ENCODE measurements at regions not wholly inside any gene's neighbourhood (a gene's known extent, or its start where the extent isn't known, plus 50 kb on each side); places are given as distances from the start of the nearest gene placed in this dataset.
"Not testable (repeated sequence)": the region's sequence is repeated elsewhere in the genome, so short reads cannot be mapped to it uniquely, and the experiment has no call there.

- no peak for DNase-seq
These were observed 365.1 kb downstream of the MAGEB5 start for GRCh38 chrX:26581091-26581490.

DNA sequence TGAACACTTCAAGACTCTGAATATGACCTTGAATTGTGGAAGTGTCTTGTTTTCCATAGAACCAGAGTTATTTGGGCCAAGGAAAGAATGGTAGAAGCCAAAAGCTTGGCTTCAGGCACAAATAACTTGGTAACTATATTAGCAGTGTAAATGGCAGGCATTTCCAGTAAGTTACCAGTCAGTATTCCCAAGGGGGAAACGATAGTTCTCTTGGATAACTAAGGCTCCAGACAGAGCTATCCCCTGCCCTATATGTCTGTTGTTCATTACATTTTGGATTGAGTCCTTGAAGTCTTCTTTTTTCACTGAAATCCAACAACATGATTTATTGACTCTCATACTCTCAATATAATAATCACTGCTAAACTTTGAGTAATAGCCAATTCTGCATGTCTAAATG lies 364.1 kb downstream of the MAGEB5 start:
- no peak for DNase-seq

DNA sequence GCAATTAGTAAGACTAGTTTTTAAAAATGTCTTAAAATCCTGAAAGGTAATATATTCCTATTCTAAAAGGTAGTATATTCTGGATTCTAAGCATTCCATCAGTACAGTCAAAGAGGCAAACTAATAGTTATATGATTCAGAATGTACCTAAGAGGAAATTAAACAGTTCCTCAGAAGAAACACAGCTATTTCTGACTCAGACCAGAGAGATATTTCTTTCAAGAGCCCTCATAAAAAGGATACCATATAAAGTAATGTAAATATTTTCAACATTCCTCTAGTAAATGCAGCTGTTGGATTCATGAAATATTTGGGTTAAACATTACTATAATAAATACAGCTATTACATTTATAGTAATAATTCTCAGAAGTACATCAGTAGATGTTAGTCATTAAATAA lies 358.3 kb downstream of the MAGEB5 start:
- no peak for DNase-seq

DNA sequence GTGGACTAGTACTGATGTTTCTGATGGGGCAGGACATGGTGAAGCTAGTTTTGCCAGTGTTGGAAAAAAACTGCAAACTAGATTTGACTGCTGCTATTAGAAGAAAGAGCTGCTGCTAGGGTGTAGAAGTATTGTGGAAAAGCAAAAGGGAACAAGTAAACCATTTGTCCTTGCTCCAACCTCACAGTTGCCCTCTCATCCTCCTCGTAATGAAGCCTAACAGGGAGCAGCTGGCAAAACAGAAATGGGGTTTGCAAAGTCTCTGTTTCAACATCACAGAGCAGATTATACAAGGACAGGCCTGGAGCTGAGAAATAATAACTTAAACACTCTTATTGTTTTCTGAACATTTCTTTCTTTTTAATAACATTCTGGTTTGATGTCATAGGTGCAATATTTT lies 346.2 kb downstream of the MAGEB5 start:
- no peak for DNase-seq

- DNase-seq = no peak
These were observed 343.9 kb downstream of the MAGEB5 start for GRCh38 chrX:26559855-26560254.

- no peak for DNase-seq
These were observed 342.9 kb downstream of the MAGEB5 start for GRCh38 chrX:26558719-26559386.

GRCh38 chrX:26557691-26558321 lies 341.8 kb downstream of the MAGEB5 start:
- no peak for DNase-seq

DNA sequence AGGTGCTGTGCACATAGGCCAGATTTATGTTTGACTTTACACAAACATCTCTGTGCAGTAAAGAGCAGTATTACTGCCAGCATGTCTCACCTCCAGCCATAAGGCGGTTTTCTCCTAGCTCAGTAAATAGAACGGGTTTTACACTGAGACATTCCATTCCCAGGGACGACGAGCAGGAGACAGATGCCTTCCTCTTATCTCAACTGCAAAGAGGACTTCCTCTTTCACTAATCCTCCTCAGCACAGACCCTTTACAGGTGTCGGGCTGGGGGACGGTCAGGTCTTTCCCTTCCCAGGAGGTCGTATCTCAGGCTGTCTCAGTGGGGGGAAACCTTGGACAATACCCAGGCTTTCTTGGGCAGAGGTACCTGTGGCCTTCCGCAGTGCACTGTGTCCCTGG lies 309.8 kb downstream of the MAGEB5 start:
- DNase-seq = not testable (repeated sequence)

DNA sequence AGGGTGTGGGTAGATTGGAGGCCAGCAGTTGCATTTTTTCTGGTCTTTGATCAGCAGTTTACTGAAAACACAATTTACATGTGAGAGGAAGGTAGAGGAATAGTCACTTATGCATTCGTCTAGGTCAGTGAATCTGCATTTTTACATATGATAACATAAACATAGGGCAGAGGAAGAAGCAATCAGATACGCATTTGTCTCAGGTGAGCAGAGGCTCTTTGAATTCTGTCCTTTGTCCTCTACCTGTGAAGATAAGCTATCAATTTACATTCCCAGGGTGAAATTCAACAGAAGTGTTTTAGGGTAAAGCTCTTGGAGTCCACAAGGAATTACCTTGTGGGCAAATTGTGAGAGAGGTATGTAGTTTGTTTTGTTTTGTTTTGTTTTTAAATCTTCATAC lies 306.5 kb downstream of the MAGEB5 start:
- DNase-seq = no peak

DNA sequence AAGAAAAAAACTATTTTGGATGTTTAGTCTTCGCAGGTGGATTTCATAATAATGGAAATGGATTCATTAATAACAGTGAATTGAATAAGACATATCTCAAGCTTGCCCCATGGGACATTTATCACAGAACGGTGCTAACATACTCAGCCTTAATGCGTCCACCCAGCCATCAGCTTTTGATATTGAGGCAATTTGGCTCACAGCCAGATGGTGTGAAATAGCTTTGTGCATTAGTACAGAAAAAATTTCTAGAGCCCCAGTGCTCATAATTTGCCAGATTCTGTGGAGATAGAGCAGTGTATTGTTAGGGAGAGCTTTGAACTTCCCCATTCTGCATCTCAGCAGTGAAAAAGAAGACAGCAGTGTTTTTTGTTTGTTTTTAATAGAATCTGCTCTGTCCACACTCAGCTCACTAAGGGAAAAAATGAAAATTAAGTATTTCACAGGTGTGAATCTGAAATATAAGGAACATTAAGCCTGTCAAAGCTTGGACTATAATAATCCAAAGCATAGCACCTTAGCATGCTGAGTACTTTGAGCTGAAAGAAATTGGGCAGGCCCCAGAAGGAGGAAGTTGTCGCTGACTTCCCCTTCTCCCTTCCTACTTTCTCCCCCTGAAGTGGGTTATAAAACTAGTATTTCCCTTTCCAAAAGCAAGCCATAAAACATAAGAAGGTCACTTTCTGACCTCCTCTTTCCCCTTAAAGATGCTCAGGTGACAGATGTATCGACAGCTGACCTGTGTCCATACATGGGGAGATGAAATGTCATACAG lies 295.8 kb downstream of the MAGEB5 start:
- DNase-seq = no peak

- DNase-seq = no peak
These were observed 255.0 kb downstream of the MAGEB5 start for GRCh38 chrX:26470941-26471340.

- DNase-seq = no peak
These were observed 250.4 kb downstream of the MAGEB5 start for GRCh38 chrX:26466387-26466786.

GRCh38 chrX:26445288-26445687 lies 229.3 kb downstream of the MAGEB5 start:
- no peak for DNase-seq

DNA sequence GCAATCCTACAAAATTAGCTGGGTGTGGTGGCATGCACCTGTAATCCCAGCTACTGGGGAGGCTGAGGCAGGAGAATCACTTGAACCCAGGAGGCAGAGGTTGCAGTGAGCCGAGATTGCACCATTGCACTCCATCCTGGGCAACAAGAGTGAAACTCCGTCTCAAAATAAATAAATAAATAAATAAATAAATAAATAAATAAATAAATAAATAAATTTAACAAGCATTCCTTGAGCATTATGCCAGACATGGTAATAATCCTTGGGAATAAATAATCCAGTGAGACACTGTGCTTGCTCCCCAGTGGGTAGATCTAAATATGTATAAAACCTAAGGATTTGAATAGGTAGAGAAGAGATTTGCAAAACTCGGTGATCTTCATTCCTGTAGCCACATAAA lies 228.4 kb downstream of the MAGEB5 start:
- not testable (repeated sequence) for DNase-seq

GRCh38 chrX:26442340-26442739 lies 226.4 kb downstream of the MAGEB5 start:
- DNase-seq = no peak

DNA sequence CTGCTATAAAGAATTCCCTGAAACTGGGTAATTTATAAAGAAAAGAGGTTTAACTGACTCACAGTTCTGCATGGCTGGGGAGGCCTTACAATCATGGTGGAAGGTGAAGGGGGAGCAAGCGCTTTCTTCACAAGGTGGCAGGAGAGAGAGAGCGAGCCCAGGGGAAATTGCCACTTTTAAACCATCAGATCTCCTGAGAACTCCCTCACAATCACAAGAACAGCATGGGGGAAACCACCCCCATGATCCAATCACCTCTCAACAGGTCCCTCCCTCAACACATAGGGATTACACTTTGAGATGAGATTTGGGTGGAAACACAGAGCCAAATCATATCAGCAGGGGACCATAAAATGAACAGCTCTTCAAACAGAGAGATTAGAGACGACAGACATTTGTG lies 198.6 kb downstream of the MAGEB5 start:
- DNase-seq = no peak

DNA sequence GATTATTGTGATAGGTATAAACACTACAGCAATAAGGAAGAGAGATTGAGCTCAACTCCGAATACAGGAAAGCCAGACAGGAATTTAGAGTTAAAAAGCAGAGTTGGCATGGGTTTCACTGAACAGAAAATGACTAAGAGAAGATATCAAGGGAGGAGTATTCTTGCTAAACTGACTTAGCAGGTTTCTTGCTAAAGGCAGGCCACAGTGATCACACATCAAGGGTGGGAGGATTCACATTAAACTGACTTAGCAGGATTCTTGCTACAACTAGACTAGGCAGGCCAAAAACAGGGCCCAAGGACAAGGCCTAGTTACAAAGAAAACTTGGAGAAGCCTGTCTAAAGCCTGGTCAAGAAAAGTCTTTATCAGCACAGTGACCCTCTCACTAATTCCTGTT lies 195.1 kb downstream of the MAGEB5 start:
- no peak for DNase-seq

GRCh38 chrX:26409636-26410035 lies 193.7 kb downstream of the MAGEB5 start:
- DNase-seq = no peak

GRCh38 chrX:26387906-26388305 lies 171.9 kb downstream of the MAGEB5 start:
- no peak for DNase-seq

DNA sequence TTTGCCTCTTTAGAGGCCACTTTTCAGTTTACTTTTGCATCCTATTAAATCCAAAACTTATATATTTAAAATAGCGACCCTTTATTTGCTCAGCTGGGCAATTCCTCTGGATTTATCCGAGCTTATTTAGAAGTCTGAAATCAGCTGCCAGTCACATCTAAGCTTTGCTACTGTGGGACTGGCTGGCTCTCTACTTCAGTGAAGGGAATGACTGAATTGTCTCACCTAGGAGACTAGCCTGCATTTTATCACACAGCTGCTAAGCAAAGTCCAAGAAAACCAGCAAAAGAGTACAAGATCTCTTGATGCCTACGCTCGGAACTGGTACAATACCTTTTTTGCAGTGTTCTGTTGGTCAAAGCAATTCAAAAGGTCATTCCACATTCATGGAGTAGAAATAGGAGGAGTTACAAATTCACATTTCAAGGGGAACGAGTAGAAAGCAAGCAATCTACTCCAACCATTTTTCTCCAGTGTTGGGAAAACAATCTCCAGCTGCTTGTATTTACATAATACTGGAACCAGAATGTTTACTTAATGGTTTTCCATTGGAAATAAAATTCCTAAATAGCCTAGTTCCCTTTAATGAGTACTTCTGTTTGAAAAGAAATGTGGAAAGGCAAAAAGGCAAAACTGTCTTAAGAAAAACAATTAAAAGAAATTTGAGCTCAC lies 160.2 kb downstream of the MAGEB5 start:
- no peak for DNase-seq

- DNase-seq = no peak
These were observed 159.4 kb downstream of the MAGEB5 start for GRCh38 chrX:26375346-26375745.

GRCh38 chrX:26373829-26374228 lies 157.9 kb downstream of the MAGEB5 start:
- no peak for DNase-seq

DNA sequence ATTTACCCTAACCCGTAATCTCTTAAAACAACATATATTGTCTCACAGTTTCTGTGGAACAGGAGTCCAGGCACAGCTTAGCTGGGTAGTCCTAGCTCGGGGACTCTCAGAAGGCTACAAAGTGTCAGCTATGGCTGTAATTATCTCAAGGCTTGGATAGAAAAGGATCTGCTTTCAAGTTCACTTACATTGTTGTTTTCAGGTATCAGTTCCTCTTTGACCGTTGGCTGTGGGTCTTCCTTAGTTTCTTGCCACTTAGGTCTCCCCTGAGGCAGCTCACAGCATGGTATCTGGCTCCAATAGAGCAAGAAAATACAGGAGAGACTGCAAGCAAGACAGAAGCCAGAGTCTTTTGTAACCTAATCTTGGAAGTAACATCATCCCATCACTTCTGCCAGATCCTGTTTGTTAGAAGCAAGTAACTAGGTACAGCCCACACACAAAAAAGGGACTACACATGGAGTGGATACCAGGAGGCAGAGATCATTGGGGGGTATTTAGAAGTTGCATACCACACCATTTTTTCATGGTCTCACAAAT lies 137.0 kb downstream of the MAGEB5 start:
- DNase-seq = no peak

Measured in activated T-cell treated with anti-CD3 and anti-CD28 coated beads, Interleukin-2, amount 50 U/mL, for 1 hour (primary cell).